ENCODE measurements at regions not wholly inside any gene's neighbourhood (a gene's known extent, or its start where the extent isn't known, plus 50 kb on each side); places are given as distances from the start of the nearest gene placed in this dataset.
"Not testable (repeated sequence)": the region's sequence is repeated elsewhere in the genome, so short reads cannot be mapped to it uniquely, and the experiment has no call there.

- no peak for DNase-seq (ENCODE audit: low read depth)
- in situ Hi-C loops (cut with HindIII; ENCODE audit: low pct_unique_long_range_greater_than_20kb, low sequenced_read_pairs): no loop called here
Observed at GRCh38 chr1:78333502-78333901, 157.3 kb upstream of the PTGFR start.

- in situ Hi-C loops (cut with HindIII; ENCODE audit: low pct_unique_long_range_greater_than_20kb, low sequenced_read_pairs): no loop called here
- DNase-seq (ENCODE audit: low read depth): no peak
Observed at GRCh38 chr1:78334114-78334513, 156.7 kb upstream of the PTGFR start.

- in situ Hi-C loops (cut with HindIII; ENCODE audit: low pct_unique_long_range_greater_than_20kb, low sequenced_read_pairs): no loop called here
- no peak for DNase-seq (ENCODE audit: low read depth)
Observed at GRCh38 chr1:78334952-78335351, 155.8 kb upstream of the PTGFR start.

GRCh38 chr1:78336751-78337150 is 154.0 kb upstream of the PTGFR start:
- DNase-seq (ENCODE audit: low read depth); in situ Hi-C loops (cut with HindIII; ENCODE audit: low pct_unique_long_range_greater_than_20kb, low sequenced_read_pairs): not testable (repeated sequence)

GRCh38 chr1:78339490-78339889 is 151.3 kb upstream of the PTGFR start:
- in situ Hi-C loops (cut with HindIII; ENCODE audit: low pct_unique_long_range_greater_than_20kb, low sequenced_read_pairs): no loop called here
- no peak for DNase-seq (ENCODE audit: low read depth)

GRCh38 chr1:78340006-78340405 is 150.8 kb upstream of the PTGFR start:
- in situ Hi-C loops (cut with HindIII; ENCODE audit: low pct_unique_long_range_greater_than_20kb, low sequenced_read_pairs): no loop called here
- DNase-seq (ENCODE audit: low read depth): no peak

- no peak for DNase-seq (ENCODE audit: low read depth)
- in situ Hi-C loops (cut with HindIII; ENCODE audit: low pct_unique_long_range_greater_than_20kb, low sequenced_read_pairs): no loop called here
Observed at GRCh38 chr1:78348496-78349284, 142.1 kb upstream of the PTGFR start.

GRCh38 chr1:78351551-78352216 is 139.1 kb upstream of the PTGFR start:
- no peak for DNase-seq (ENCODE audit: low read depth)
- in situ Hi-C loops (cut with HindIII; ENCODE audit: low pct_unique_long_range_greater_than_20kb, low sequenced_read_pairs): no loop called here

GRCh38 chr1:78355656-78356055 is 135.1 kb upstream of the PTGFR start:
- DNase-seq (ENCODE audit: low read depth): no peak
- in situ Hi-C loops (cut with HindIII; ENCODE audit: low pct_unique_long_range_greater_than_20kb, low sequenced_read_pairs): no loop called here

- in situ Hi-C loops (cut with HindIII; ENCODE audit: low pct_unique_long_range_greater_than_20kb, low sequenced_read_pairs): no loop called here
- DNase-seq (ENCODE audit: low read depth): no peak
Observed at GRCh38 chr1:78358165-78358564, 132.6 kb upstream of the PTGFR start.

- in situ Hi-C loops (cut with HindIII; ENCODE audit: low pct_unique_long_range_greater_than_20kb, low sequenced_read_pairs): no loop called here
Observed at GRCh38 chr1:78359666-78360065, 131.1 kb upstream of the PTGFR start.

GRCh38 chr1:78360584-78360983 is 130.2 kb upstream of the PTGFR start:
- in situ Hi-C loops (cut with HindIII; ENCODE audit: low pct_unique_long_range_greater_than_20kb, low sequenced_read_pairs): no loop called here
- DNase-seq (ENCODE audit: low read depth): no peak

More at GRCh38 chr1:78359666-78360065, 131.1 kb upstream of the PTGFR start:
- no peak for DNase-seq (ENCODE audit: low read depth)

GRCh38 chr1:78367700-78368099 is 123.1 kb upstream of the PTGFR start:
- in situ Hi-C loops (cut with HindIII; ENCODE audit: low pct_unique_long_range_greater_than_20kb, low sequenced_read_pairs): no loop called here
- no peak for DNase-seq (ENCODE audit: low read depth)

- no peak for DNase-seq (ENCODE audit: low read depth)
- in situ Hi-C loops (cut with HindIII; ENCODE audit: low pct_unique_long_range_greater_than_20kb, low sequenced_read_pairs): no loop called here
Observed at GRCh38 chr1:78369546-78369945, 121.2 kb upstream of the PTGFR start.

GRCh38 chr1:78370356-78370755 is 120.4 kb upstream of the PTGFR start:
- in situ Hi-C loops (cut with HindIII; ENCODE audit: low pct_unique_long_range_greater_than_20kb, low sequenced_read_pairs): no loop called here

GRCh38 chr1:78370779-78371482 is 119.8 kb upstream of the PTGFR start:
- in situ Hi-C loops (cut with HindIII; ENCODE audit: low pct_unique_long_range_greater_than_20kb, low sequenced_read_pairs): no loop called here

More at GRCh38 chr1:78370356-78370755, 120.4 kb upstream of the PTGFR start:
- no peak for DNase-seq (ENCODE audit: low read depth)

GRCh38 chr1:78373676-78374075 is 117.1 kb upstream of the PTGFR start:
- DNase-seq (ENCODE audit: low read depth): no peak
- in situ Hi-C loops (cut with HindIII; ENCODE audit: low pct_unique_long_range_greater_than_20kb, low sequenced_read_pairs): no loop called here

More at GRCh38 chr1:78370779-78371482, 119.8 kb upstream of the PTGFR start:
- DNase-seq (ENCODE audit: low read depth): no peak

GRCh38 chr1:78375996-78376395 is 114.8 kb upstream of the PTGFR start:
- in situ Hi-C loops (cut with HindIII; ENCODE audit: low pct_unique_long_range_greater_than_20kb, low sequenced_read_pairs): no loop called here
- no peak for DNase-seq (ENCODE audit: low read depth)

GRCh38 chr1:78377356-78377928 is 113.3 kb upstream of the PTGFR start:
- no peak for DNase-seq (ENCODE audit: low read depth)
- in situ Hi-C loops (cut with HindIII; ENCODE audit: low pct_unique_long_range_greater_than_20kb, low sequenced_read_pairs): no loop called here

Measured in Caki2 (cell line).